ENCODE measurements at regions not wholly inside any gene's neighbourhood (a gene's known extent, or its start where the extent isn't known, plus 50 kb on each side); places are given as distances from the start of the nearest gene placed in this dataset.
A peak's percentile ranks its signal among the peaks of the same experiment; 100 is the strongest.
"Not testable (repeated sequence)": the region's sequence is repeated elsewhere in the genome, so short reads cannot be mapped to it uniquely, and the experiment has no call there.

GRCh38 chr3:75337226-75337900 lies 326.8 kb upstream of the FRG2C start:
- TF ChIP-seq CTCF (IDR thresholded peaks at IDR 0.05), result no peak
- H3K4me3 ChIP-seq, result no peak overlapping the region
- no peak for DNase-seq (ENCODE audit: low spot score)

GRCh38 chr3:75338342-75338741 lies 325.8 kb upstream of the FRG2C start:
- DNase-seq (ENCODE audit: low spot score), result no peak
- no peak for TF ChIP-seq CTCF (IDR thresholded peaks at IDR 0.05)
- no peak overlapping the region for H3K27ac ChIP-seq
- H3K4me3 ChIP-seq, result no peak overlapping the region

More at GRCh38 chr3:75337226-75337900, 326.8 kb upstream of the FRG2C start:
- no peak overlapping the region for H3K27ac ChIP-seq

- Histone ChIP-seq H3K27ac (no peak overlapping the region), H3K4me3 (no peak overlapping the region)
- TF ChIP-seq CTCF (IDR thresholded peaks at IDR 0.05), result no peak
- no peak for DNase-seq (ENCODE audit: low spot score)
Observed at GRCh38 chr3:75341324-75342067, 322.6 kb upstream of the FRG2C start.

- TF ChIP-seq CTCF (IDR thresholded peaks at IDR 0.05), result no peak
- DNase-seq (ENCODE audit: low spot score), result no peak
- Histone ChIP-seq H3K27ac (no peak overlapping the region), H3K4me3 (no peak overlapping the region)
Observed at GRCh38 chr3:75342425-75342824, 321.7 kb upstream of the FRG2C start.

- not testable (repeated sequence) for H3K4me3 ChIP-seq; DNase-seq (ENCODE audit: low spot score); H3K27ac ChIP-seq
Observed at GRCh38 chr3:75350536-75350935, 313.6 kb upstream of the FRG2C start.

- not testable (repeated sequence) for H3K4me3 ChIP-seq; DNase-seq (ENCODE audit: low spot score); H3K27ac ChIP-seq
Observed at GRCh38 chr3:75362086-75362784, 301.9 kb upstream of the FRG2C start.

- not testable (repeated sequence) for H3K4me3 ChIP-seq; DNase-seq (ENCODE audit: low spot score); H3K27ac ChIP-seq
Observed at GRCh38 chr3:75372964-75373363, 291.2 kb upstream of the FRG2C start.

GRCh38 chr3:75379840-75380239 lies 284.3 kb upstream of the FRG2C start:
- not testable (repeated sequence) for H3K4me3 ChIP-seq; H3K27ac ChIP-seq; DNase-seq (ENCODE audit: low spot score)

- no peak for TF ChIP-seq CTCF (IDR thresholded peaks at IDR 0.05)
- no peak overlapping the region for H3K27ac ChIP-seq
Observed at GRCh38 chr3:75380276-75380771, 283.8 kb upstream of the FRG2C start.

GRCh38 chr3:75384016-75384415 lies 280.1 kb upstream of the FRG2C start:
- not testable (repeated sequence) for H3K27ac ChIP-seq; DNase-seq (ENCODE audit: low spot score); H3K4me3 ChIP-seq

More at GRCh38 chr3:75380276-75380771, 283.8 kb upstream of the FRG2C start:
- no peak overlapping the region for H3K4me3 ChIP-seq
- DNase-seq (ENCODE audit: low spot score), result no peak

- not testable (repeated sequence) for H3K4me3 ChIP-seq; DNase-seq (ENCODE audit: low spot score)
- H3K27ac ChIP-seq, result peak overlapping the region in 1 of 2 donors; percentile 64
Observed at GRCh38 chr3:75388486-75389124, 275.5 kb upstream of the FRG2C start.

GRCh38 chr3:75393288-75393694 lies 270.8 kb upstream of the FRG2C start:
- not testable (repeated sequence) for DNase-seq (ENCODE audit: low spot score); H3K4me3 ChIP-seq; H3K27ac ChIP-seq

All from coronary artery (tissue), 2 donors.